ENCODE measurements at regions not wholly inside any gene's neighbourhood (a gene's known extent, or its start where the extent isn't known, plus 50 kb on each side); places are given as distances from the start of the nearest gene placed in this dataset.

GRCh38 chr3:22569570-22569969 lies 633.6 kb upstream of the UBE2E2 start:
- TF ChIP-seq CTCF (IDR thresholded peaks at IDR 0.05) (no peak), ZFX (IDR thresholded peaks at IDR 0.05; ENCODE audit: borderline replicate concordance) (no peak)
- H3K27ac ChIP-seq, result no peak overlapping the region

GRCh38 chr3:22581007-22581406 lies 622.1 kb upstream of the UBE2E2 start:
- no peak for TF ChIP-seq CTCF (IDR thresholded peaks at IDR 0.05)
- no peak for TF ChIP-seq ZFX (IDR thresholded peaks at IDR 0.05; ENCODE audit: borderline replicate concordance)
- no peak overlapping the region for H3K27ac ChIP-seq

DNA sequence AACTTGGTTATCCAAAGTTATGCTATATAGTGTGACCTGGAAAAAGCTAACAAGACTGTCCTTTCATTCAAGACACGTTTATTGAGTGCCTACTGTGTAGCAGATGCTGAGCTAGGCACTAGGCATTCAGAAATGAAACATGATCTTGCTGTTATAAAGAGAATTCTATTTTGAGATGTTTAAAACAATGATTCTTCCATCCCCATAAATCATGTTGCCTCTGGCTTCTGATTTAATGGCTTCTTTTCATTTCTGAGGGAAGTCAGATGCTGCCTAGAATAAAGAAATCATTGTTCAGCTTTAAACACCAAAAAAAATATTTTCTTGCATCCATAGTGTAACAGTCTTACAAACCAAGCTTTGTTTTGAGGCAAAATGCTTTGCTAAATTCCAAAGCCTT lies 620.9 kb upstream of the UBE2E2 start:
- TF ChIP-seq ZFX (IDR thresholded peaks at IDR 0.05; ENCODE audit: borderline replicate concordance) (no peak), CTCF (IDR thresholded peaks at IDR 0.05) (no peak)
- H3K27ac ChIP-seq, result no peak overlapping the region

DNA sequence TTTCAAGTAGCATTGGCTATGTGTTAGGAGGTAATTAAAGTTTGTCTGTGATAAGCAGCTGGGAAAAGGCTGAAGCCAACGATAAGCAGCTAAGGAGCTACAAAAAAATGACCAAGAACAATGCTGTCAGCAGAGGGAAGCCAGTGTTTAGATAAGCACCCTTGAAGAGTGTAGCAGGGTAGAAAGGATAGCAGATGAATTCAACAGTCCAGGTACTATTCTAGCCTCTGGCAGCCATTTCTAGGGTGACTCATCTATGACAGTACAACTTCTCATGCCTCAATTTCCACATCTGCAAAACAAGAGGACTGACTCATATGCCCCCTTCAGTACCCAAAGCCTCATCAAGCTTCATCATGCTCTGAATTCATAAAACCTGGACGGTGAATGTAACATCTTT lies 617.6 kb upstream of the UBE2E2 start:
- no peak overlapping the region for H3K27ac ChIP-seq
- TF ChIP-seq ZFX (IDR thresholded peaks at IDR 0.05; ENCODE audit: borderline replicate concordance) (no peak), CTCF (IDR thresholded peaks at IDR 0.05) (no peak)

- no peak for TF ChIP-seq CTCF (IDR thresholded peaks at IDR 0.05)
- no peak for TF ChIP-seq ZFX (IDR thresholded peaks at IDR 0.05; ENCODE audit: borderline replicate concordance)
- no peak overlapping the region for H3K27ac ChIP-seq
Measured at GRCh38 chr3:22585911-22586310, 617.2 kb upstream of the UBE2E2 start.

DNA sequence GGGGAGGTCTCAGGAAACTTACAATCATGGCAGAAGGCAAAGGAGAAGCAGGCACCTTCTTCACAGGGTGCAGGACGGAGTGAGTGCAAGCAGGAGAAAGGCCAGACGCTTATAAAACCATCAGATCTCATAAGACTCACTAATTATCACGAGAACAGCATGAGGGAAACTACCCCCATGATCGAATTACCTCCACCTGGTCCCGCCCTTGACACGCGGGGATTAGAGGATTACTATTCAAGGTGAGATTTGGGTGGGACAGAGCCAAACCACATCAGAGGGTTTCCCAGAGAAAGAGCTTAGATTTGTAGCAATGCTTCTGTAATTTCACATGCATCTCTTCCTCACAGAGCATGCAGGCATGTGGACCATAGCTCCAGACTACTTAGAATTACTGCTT lies 615.7 kb upstream of the UBE2E2 start:
- TF ChIP-seq CTCF (IDR thresholded peaks at IDR 0.05), result no peak
- TF ChIP-seq ZFX (IDR thresholded peaks at IDR 0.05; ENCODE audit: borderline replicate concordance), result no peak
- no peak overlapping the region for H3K27ac ChIP-seq

DNA sequence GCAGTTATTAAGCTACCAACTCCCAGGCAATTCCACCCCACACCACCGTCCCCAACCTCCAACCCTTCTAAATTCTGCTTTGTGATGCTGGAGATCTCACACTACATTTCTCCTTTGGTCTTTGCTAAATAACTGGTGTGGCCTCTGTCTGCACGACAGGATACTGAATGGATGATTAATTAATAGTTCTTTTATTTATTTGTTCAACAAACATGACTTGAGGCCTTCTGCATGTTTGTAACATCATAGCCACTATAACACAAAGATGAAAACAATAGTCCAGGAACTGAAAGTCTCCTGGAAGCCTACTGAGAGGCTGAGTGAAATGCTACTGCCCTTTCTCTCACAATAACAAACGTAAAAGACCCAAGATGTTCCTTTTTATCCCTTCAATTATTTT lies 609.5 kb upstream of the UBE2E2 start:
- H3K27ac ChIP-seq, result no peak overlapping the region
- no peak for TF ChIP-seq CTCF (IDR thresholded peaks at IDR 0.05)
- no peak for TF ChIP-seq ZFX (IDR thresholded peaks at IDR 0.05; ENCODE audit: borderline replicate concordance)

Data from 22Rv1 (cell line).